ENCODE measurements at regions not wholly inside any gene's neighbourhood (a gene's known extent, or its start where the extent isn't known, plus 50 kb on each side); places are given as distances from the start of the nearest gene placed in this dataset.

GRCh38 chr13:89862691-89863036 lies 1484.8 kb upstream of the MIR17HG start:
- Histone ChIP-seq H3K27ac (no peak overlapping the region), H3K9me3 (no peaks in the 10 kb centered on the region), H3K36me3 (no peaks in the 10 kb centered on the region), H3K27me3 (no peaks in the 10 kb centered on the region), H3K4me1 (no peaks in the 10 kb centered on the region), H3K4me3 (no peak overlapping the region)
- no peak for DNase-seq
- ATAC-seq: no peak
- WGBS (ENCODE audit: insufficient coverage, low coverage, low lambda C conversion rate, missing lambda C conversion rate): 42% methylated on average over 4 of the region's 4 CpGs
- TF ChIP-seq POLR2A (IDR thresholded peaks at IDR 0.05) (no peak), CTCF (IDR thresholded peaks at IDR 0.05) (no peak)
- intact Hi-C loops (cut with DNase I): no loop called here

- WGBS (ENCODE audit: insufficient coverage, low coverage, low lambda C conversion rate, missing lambda C conversion rate): 45% methylated on average over 5 of the region's 5 CpGs
- Histone ChIP-seq H3K9me3 (no peaks in the 10 kb centered on the region), H3K4me3 (no peak overlapping the region), H3K36me3 (no peaks in the 10 kb centered on the region), H3K4me1 (no peaks in the 10 kb centered on the region), H3K27ac (no peak overlapping the region), H3K27me3 (no peaks in the 10 kb centered on the region)
- ATAC-seq: no peak
- intact Hi-C loops (cut with DNase I): no loop called here
- DNase-seq: no peak
- no peak for TF ChIP-seq CTCF (IDR thresholded peaks at IDR 0.05)
- no peak for TF ChIP-seq POLR2A (IDR thresholded peaks at IDR 0.05)
These were observed 1482.1 kb upstream of the MIR17HG start for GRCh38 chr13:89865164-89866064.

GRCh38 chr13:89869312-89869711 lies 1478.2 kb upstream of the MIR17HG start:
- ATAC-seq: no peak
- no peaks in the 10 kb centered on the region for H3K4me1 ChIP-seq
- TF ChIP-seq POLR2A (IDR thresholded peaks at IDR 0.05) (no peak), CTCF (IDR thresholded peaks at IDR 0.05) (no peak)
- intact Hi-C loops (cut with DNase I): no loop called here
- no peak overlapping the region for H3K27ac ChIP-seq
- H3K4me3 ChIP-seq: no peak overlapping the region
- WGBS (ENCODE audit: insufficient coverage, low coverage, low lambda C conversion rate, missing lambda C conversion rate): 75% methylated on average over 1 of the region's 1 CpG
- DNase-seq: no peak
- H3K27me3 ChIP-seq: no peaks in the 10 kb centered on the region
- H3K36me3 ChIP-seq: no peaks in the 10 kb centered on the region
- H3K9me3 ChIP-seq: no peaks in the 10 kb centered on the region

- ATAC-seq (no peak), DNase-seq (no peak)
- no peak for TF ChIP-seq POLR2A (IDR thresholded peaks at IDR 0.05)
- TF ChIP-seq CTCF (IDR thresholded peaks at IDR 0.05): no peak
- Histone ChIP-seq H3K9me3 (no peaks in the 10 kb centered on the region), H3K27ac (no peak overlapping the region), H3K27me3 (no peaks in the 10 kb centered on the region), H3K4me1 (no peaks in the 10 kb centered on the region), H3K4me3 (no peak overlapping the region), H3K36me3 (no peaks in the 10 kb centered on the region)
- intact Hi-C loops (cut with DNase I): no loop called here
- WGBS (ENCODE audit: insufficient coverage, low coverage, low lambda C conversion rate, missing lambda C conversion rate): 0% methylated on average over 1 of the region's 1 CpG
These were observed 1468.6 kb upstream of the MIR17HG start for GRCh38 chr13:89878904-89879303.
